Small intestine (tissue), 7 donors: ENCODE measurements at regions not wholly inside any gene's neighbourhood (a gene's known extent, or its start where the extent isn't known, plus 50 kb on each side); places are given as distances from the start of the nearest gene placed in this dataset.
A peak's percentile ranks its signal among the peaks of the same experiment; 100 is the strongest.

Experiments used
- DNase-seq, 2 donors: peaks; one replicate each; pipeline versions ENCODE4 v3.0.0 to v3.0.0-alpha.2; 2013
- FAIRE-seq: peaks from 2 replicates; lab custom pipeline; 2012; peaks lifted over from hg19 to GRCh38; lab: Jason Lieb, UNC
- H3K27ac ChIP-seq, 3 donors: one replicate each; pipeline ENCODE4 v1.5.1; 2013; ENCODE audit warnings: low read length in 2 of 3, mild to moderate bottlenecking in 2 of 3, control low read depth in 1 of 3, inconsistent platforms in 1 of 3, low read depth in 1 of 3, moderate library complexity in 1 of 3
- H3K27me3 ChIP-seq, 3 donors: one replicate each; pipeline ENCODE4 v1.6.1; 2013; ENCODE audit warnings: low read length in 3 of 3, inconsistent platforms in 1 of 3; ENCODE audit not compliant: control insufficient read depth in 3 of 3, insufficient read depth in 3 of 3
- H3K36me3 ChIP-seq, 3 donors: one replicate each; pipeline ENCODE4 v1.6.1; 2013; ENCODE audit warnings: low read length in 3 of 3, inconsistent platforms in 1 of 3, low read depth in 1 of 3, mild to moderate bottlenecking in 1 of 3, moderate library complexity in 1 of 3; ENCODE audit not compliant: control insufficient read depth in 3 of 3, insufficient read depth in 2 of 3
- H3K4me1 ChIP-seq, 3 donors: one replicate each; pipeline ENCODE4 v1.6.1; 2013; ENCODE audit warnings: low read length in 2 of 3, inconsistent platforms in 1 of 3, low read depth in 1 of 3, mild to moderate bottlenecking in 1 of 3, moderate library complexity in 1 of 3; ENCODE audit not compliant: control insufficient read depth in 3 of 3, insufficient read depth in 2 of 3
- H3K4me3 ChIP-seq, 3 donors: one replicate each; pipeline ENCODE4 v1.5.1; 2013; ENCODE audit warnings: low read length in 3 of 3, control low read depth in 1 of 3, inconsistent platforms in 1 of 3, low read depth in 1 of 3, mild to moderate bottlenecking in 1 of 3, moderate library complexity in 1 of 3
- H3K9me3 ChIP-seq, 2 donors: one replicate each; pipeline ENCODE4 v1.6.1; 2013; ENCODE audit warnings: low read depth in 1 of 2, low read length in 1 of 2; ENCODE audit not compliant: control insufficient read depth in 2 of 2, insufficient read depth in 1 of 2
- WGBS, 3 donors: extraction: QIAGEN DNeasy Blood & Tissue Kit; methylation state at CpG; one replicate each; pipeline ENCODE4 v1.1.7; 2013; 5-methylcytosine and 5-hydroxymethylcytosine counted together
- donor health status: healthy with polysubstance abuse.
- donor health status: control.
- donor health status: control.
- donor health status: Bipolar disorder and iron deficiency.
- donor health status: healthy.

DNA sequence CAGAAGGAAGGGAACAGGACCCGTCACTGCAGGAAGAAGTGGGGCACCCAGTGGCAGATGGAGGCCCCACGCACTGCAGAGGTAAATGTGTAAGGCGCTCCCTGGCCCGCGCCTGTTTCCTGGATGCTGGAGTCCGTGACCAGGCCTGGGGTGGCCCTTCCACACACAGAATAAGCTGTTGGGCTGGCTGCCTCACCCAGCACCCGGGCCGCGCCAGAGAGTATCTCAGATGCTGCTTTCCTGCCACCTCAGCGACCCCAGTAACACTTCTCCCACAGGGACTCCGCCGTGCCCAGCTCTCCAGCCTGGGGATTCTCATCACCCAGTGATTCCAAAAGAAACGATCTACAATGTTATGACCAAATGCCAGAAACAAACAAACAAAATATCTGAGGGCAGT lies 1993.1 kb downstream of the TP53TG3F start:
- Histone ChIP-seq H3K9me3 (peaks cover 2 to 29% of the 10 kb centered on the region in 2 donors), H3K4me3 (no peak overlapping the region), H3K36me3 (no peaks in the 10 kb centered on the region), H3K4me1 (no peaks in the 10 kb centered on the region), H3K27ac (no peak overlapping the region), H3K27me3 (no peaks in the 10 kb centered on the region)
- no peak for DNase-seq
- FAIRE-seq = no peak
- 74 to 80% (median 75%) methylated on average over 13 of the region's 13 CpGs for WGBS, 3 donors

DNA sequence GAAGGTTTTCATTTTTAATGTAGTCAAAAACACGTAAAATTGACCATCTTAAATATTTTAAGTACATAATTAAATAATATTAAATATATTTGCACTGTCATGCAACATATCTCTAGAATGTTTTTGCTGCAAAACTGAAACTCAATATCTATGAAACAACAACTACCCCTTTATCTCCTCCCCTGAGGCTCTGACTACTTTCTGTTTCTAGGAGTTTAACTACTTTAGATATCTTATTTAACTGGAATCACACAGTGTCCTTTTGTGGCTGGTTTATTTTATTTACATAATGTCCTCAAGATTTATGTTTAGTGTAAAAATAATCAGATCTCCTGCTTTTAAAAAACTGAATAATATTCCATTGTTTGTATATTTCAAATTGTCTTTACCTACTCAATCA lies 2003.9 kb downstream of the TP53TG3F start:
- Histone ChIP-seq H3K4me1 (no peaks in the 10 kb centered on the region), H3K36me3 (no peaks in the 10 kb centered on the region), H3K9me3 (peaks cover 2 to 6% of the 10 kb centered on the region in 2 donors), H3K4me3 (no peak overlapping the region), H3K27me3 (no peaks in the 10 kb centered on the region), H3K27ac (no peak overlapping the region)
- FAIRE-seq (no peak), DNase-seq (no peak)
- 13 to 30% (median 16%) methylated on average over 1 of the region's 1 CpG for WGBS, 3 donors

DNA sequence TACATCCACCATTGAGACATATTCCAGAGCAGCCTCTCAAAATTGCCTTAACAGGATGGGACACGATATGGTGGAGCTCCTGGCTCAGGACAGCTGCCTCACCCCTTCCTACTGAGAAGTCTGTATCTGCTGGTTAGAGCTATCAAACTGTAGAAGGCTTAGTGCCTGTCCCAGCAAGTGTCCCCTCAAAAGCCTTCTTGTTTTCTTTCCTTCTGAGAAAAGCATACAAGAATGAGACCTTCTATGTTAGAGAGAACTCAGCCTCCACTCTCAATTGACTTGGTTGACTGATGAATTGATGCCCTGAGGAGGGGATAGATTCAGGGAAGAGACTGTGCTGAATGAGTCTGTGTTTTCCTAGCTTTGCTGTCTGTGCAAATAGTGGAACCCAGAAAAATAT lies 2020.9 kb downstream of the TP53TG3F start:
- no peak overlapping the region for H3K27ac ChIP-seq
- H3K4me3 ChIP-seq = no peak overlapping the region
- no peaks in the 10 kb centered on the region for H3K4me1 ChIP-seq
- H3K9me3 ChIP-seq = peaks cover 0 to 2% of the 10 kb centered on the region in 2 donors
- 14 to 17% (median 15%) methylated on average over 1 of the region's 1 CpG for WGBS, 3 donors
- FAIRE-seq (no peak), DNase-seq (no peak)
- no peaks in the 10 kb centered on the region for H3K36me3 ChIP-seq
- H3K27me3 ChIP-seq = no peaks in the 10 kb centered on the region

DNA sequence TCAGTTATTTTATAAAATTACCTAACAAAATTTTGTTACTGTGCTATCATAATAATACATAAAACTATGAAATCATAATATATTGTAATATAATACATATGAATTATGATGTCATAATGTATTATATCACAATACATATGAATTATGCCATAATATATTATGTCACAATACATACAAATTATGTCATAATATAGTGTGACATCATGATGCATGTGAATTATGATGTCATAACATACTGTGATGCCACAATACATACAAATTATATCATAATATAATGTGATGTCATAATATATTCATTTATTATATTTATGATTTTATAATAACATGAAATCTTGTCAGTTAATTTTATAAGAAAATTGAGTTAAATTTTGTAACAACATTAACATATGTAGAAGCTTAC lies 2021.6 kb downstream of the TP53TG3F start:
- DNase-seq (no peak), FAIRE-seq (peak; percentile 85)
- Histone ChIP-seq H3K27me3 (no peaks in the 10 kb centered on the region), H3K27ac (no peak overlapping the region), H3K9me3 (peaks cover 2 to 5% of the 10 kb centered on the region in 2 donors), H3K4me1 (no peaks in the 10 kb centered on the region), H3K36me3 (no peaks in the 10 kb centered on the region), H3K4me3 (no peak overlapping the region)

DNA sequence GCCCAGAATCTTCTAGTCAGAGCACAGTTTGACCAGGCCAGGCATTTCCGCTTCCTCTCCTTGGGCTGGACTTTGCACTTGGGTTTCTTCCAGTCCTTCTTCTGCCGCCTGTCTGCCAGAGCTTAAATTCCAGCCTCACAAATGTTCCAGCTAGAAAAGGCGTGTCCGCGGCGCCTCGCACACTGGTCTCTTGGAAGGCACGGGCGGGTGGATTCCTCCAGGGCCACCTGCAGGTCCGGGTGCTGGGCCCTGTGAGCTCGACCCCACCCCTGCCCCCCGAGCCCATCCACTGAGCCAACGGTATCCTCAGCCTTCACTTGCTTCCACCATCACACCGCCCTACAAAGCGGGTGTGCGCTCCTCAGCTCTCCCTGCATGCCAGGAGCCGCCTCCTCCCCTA lies 2026.5 kb downstream of the TP53TG3F start:
- Histone ChIP-seq H3K36me3 (no peaks in the 10 kb centered on the region), H3K9me3 (peaks cover 2 to 11% of the 10 kb centered on the region in 2 donors), H3K4me3 (no peak overlapping the region), H3K27ac (no peak overlapping the region), H3K27me3 (no peaks in the 10 kb centered on the region), H3K4me1 (no peaks in the 10 kb centered on the region)
- no peak for DNase-seq
- FAIRE-seq = no peak
- WGBS, 3 donors = 83 to 89% (median 85%) methylated on average over 17 of the region's 17 CpGs

DNA sequence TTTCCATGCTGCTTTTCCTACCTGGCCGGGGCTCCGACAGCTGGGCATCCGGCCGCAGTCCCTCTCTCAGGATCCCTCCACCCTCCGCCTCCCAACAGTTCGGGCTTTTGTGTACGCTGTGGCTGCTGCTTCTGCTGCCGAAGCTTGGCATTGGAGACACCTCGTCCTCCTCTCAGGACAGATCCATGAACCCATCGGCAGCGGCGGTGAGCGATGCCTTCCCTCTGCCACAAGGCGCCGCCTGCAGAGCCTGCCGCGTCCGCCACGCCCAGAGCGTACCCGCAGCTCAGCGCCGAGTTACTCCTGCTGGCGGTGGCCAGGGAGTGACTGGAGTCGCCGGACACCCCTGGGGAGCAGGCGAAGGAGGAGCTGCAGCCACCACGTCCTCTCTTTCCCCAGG lies 2032.8 kb downstream of the TP53TG3F start:
- H3K9me3 ChIP-seq = peaks cover 2% of the 10 kb centered on the region in 2 donors
- WGBS, 3 donors = 62 to 78% (median 75%) methylated on average over 28 of the region's 28 CpGs
- no peaks in the 10 kb centered on the region for H3K4me1 ChIP-seq
- H3K27ac ChIP-seq = no peak overlapping the region
- FAIRE-seq = no peak
- no peak overlapping the region for H3K4me3 ChIP-seq
- no peak for DNase-seq
- H3K27me3 ChIP-seq = no peaks in the 10 kb centered on the region
- H3K36me3 ChIP-seq = no peaks in the 10 kb centered on the region

DNA sequence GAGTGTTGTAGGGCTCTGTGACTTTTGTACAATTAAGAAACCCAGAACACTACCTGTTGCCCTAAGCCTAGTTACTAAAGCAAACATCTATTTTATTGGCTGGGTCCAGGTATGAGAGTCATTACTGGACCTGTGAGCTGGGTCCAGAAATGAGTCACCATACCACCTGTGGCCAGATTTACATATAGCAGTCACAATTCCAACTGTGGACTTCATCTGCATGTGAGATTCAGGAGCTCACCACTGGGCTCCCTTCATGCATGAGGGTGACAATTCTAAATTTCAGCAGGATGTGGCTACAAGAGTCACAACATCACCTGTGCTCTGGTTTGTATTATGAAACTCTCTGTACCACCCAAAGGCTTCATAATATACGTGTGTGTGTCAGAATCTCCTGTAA lies 2038.0 kb downstream of the TP53TG3F start:
- H3K9me3 ChIP-seq = peaks cover 0 to 22% of the 10 kb centered on the region in 2 donors
- no peak for DNase-seq
- H3K4me3 ChIP-seq = no peak overlapping the region
- no peaks in the 10 kb centered on the region for H3K27me3 ChIP-seq
- no peaks in the 10 kb centered on the region for H3K36me3 ChIP-seq
- no peak overlapping the region for H3K27ac ChIP-seq
- WGBS, 3 donors = 41 to 66% (median 46%) methylated on average over 1 of the region's 1 CpG
- no peak for FAIRE-seq
- no peaks in the 10 kb centered on the region for H3K4me1 ChIP-seq

DNA sequence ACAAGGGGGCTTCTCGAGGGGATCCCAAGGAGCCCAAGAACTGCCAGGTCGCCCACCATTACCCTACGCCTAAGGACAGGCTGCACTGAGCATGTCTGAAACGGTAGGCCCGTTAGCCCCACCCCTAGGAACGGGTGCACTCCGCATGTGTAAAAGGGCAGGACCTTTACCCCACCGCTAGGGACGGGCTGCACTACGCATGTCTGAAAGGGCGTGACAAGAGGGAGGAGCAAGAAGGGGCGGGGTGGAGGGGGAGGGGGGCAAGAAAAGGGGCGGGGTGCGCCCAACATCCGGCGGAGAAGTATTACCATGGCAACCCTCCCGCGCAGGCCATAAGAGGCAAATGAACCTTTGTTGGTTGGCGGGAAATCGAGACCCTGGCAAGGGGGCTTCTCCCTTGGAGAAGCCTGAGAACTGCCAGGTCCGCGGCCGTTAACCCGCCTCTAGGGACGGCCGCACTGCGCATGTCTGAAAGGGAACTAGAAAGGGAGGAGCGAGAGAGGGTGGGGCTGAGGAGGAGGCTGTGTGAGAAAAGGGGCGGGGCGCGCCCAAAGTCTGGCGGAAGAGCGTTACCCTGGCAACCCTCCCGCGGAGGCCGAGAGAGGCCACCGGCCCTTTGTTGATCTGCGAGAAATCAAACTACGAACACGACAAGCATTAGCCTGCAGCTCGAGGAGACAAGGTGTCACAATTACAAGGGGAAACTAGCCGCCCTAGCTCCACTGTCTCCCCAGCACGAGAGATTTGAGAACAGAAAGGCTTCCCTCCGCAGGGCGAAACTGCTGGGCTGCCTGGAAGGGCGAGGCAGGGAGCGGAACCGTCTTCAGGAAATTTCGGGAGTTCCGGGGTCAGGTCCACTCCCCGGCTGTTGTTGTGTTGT lies 2046.8 kb downstream of the TP53TG3F start:
- Histone ChIP-seq H3K4me3 (no peak overlapping the region), H3K9me3 (peaks cover 0 to 10% of the 10 kb centered on the region in 2 donors), H3K27ac (no peak overlapping the region), H3K27me3 (no peaks in the 10 kb centered on the region), H3K36me3 (no peaks in the 10 kb centered on the region), H3K4me1 (no peaks in the 10 kb centered on the region)
- FAIRE-seq (no peak), DNase-seq (no peak)
- 63 to 71% (median 64%) methylated on average over 48 to 51 of the region's 51 CpGs for WGBS, 3 donors

DNA sequence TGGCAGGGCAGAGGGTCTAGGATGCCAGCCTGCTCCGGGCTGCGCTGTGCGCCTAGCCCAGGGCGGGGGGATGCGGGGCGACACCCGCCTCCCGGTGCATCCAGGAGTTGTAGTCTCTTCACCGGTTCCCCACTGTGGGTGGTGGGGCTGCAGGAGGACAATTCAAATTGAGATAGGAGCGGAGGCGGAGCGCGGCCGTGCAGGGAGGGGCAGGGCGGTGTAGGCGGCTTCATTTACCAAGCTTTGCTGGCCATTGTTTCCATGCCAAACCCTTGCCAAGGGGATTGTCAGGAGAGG lies 2047.4 kb downstream of the TP53TG3F start:
- H3K4me1 ChIP-seq = no peaks in the 10 kb centered on the region
- no peak overlapping the region for H3K4me3 ChIP-seq
- no peaks in the 10 kb centered on the region for H3K27me3 ChIP-seq
- no peak for DNase-seq
- no peak for FAIRE-seq
- peaks cover 0 to 7% of the 10 kb centered on the region in 2 donors for H3K9me3 ChIP-seq
- no peak overlapping the region for H3K27ac ChIP-seq
- H3K36me3 ChIP-seq = no peaks in the 10 kb centered on the region
- 69 to 83% (median 81%) methylated on average over 16 of the region's 16 CpGs for WGBS, 3 donors
